RWPE2 (cell line): ENCODE measurements at regions not wholly inside any gene's neighbourhood (a gene's known extent, or its start where the extent isn't known, plus 50 kb on each side); places are given as distances from the start of the nearest gene placed in this dataset.

Experiments
- ATAC-seq: fragments of 200-7000 bp; cut with Tn5 transposase; 3 replicates; pipeline ENCODE4 v1.9.1; 2021; ENCODE audit warnings: low read depth
- DNase-seq: peaks from one replicate; pipeline ENCODE4 v3.0.0-alpha.2; 2020; ENCODE audit warnings: low spot score
- H3K27ac ChIP-seq: fragments of 450-650 bp; 2 replicates; pipeline ENCODE4 v1.5.1; 2017; ENCODE audit warnings: mild to moderate bottlenecking; ENCODE audit not compliant: poor library complexity, severe bottlenecking
- H3K27me3 ChIP-seq: fragments of 250-450 bp; sonication (Bioruptor Pico); 2 replicates; pipeline ENCODE4 v1.5.1; 2021; ENCODE audit warnings: mild to moderate bottlenecking, moderate library complexity; ENCODE audit not compliant: insufficient read depth, poor library complexity, severe bottlenecking
- H3K36me3 ChIP-seq: fragments of 250-450 bp; sonication (Bioruptor Pico); 2 replicates; pipeline ENCODE4 v1.5.1; 2020; ENCODE audit warnings: low read depth, mild to moderate bottlenecking, moderate library complexity
- H3K4me1 ChIP-seq: fragments of 250-450 bp; sonication (Bioruptor Pico); 2 replicates; pipeline ENCODE4 v1.5.1; 2021; ENCODE audit warnings: mild to moderate bottlenecking, moderate library complexity; ENCODE audit not compliant: insufficient read depth, poor library complexity, severe bottlenecking
- H3K4me3 ChIP-seq: fragments of 250-450 bp; sonication (Bioruptor Pico); 2 replicates; pipeline ENCODE4 v1.5.1; 2021; ENCODE audit warnings: mild to moderate bottlenecking, moderate library complexity; ENCODE audit not compliant: severe bottlenecking
- H3K9me3 ChIP-seq: fragments of 250-450 bp; sonication (Bioruptor Pico); 2 replicates; pipeline ENCODE4 v1.5.1; 2021; ENCODE audit warnings: mild to moderate bottlenecking, moderate library complexity; ENCODE audit not compliant: severe bottlenecking
- CTCF ChIP-seq: fragments of 450-650 bp; IDR thresholded peaks from one replicate; pipeline ENCODE4 v1.5.1; 2017; ENCODE audit warnings: mild to moderate bottlenecking, moderate library complexity; ENCODE audit not compliant: poor library complexity, severe bottlenecking

- no peak overlapping the region for H3K4me3 ChIP-seq
- H3K36me3 ChIP-seq, result no peaks in the 10 kb centered on the region
- TF ChIP-seq CTCF, result no peak
- no peaks in the 10 kb centered on the region for H3K9me3 ChIP-seq
- H3K27ac ChIP-seq, result no peak overlapping the region
- H3K27me3 ChIP-seq, result no peaks in the 10 kb centered on the region
- no peaks in the 10 kb centered on the region for H3K4me1 ChIP-seq
- ATAC-seq, result no peak
- DNase-seq, result no peak
Observed at GRCh38 chr13:31503626-31504025, 235.7 kb upstream of the RXFP2 start.

GRCh38 chr13:31504918-31505317 lies 234.4 kb upstream of the RXFP2 start:
- Histone ChIP-seq H3K4me3 (no peak overlapping the region), H3K36me3 (no peaks in the 10 kb centered on the region), H3K4me1 (no peaks in the 10 kb centered on the region), H3K27me3 (no peaks in the 10 kb centered on the region), H3K9me3 (no peaks in the 10 kb centered on the region), H3K27ac (no peak overlapping the region)
- DNase-seq (no peak), ATAC-seq (no peak)
- TF ChIP-seq CTCF, result no peak

- TF ChIP-seq CTCF, result no peak
- no peak for DNase-seq
- Histone ChIP-seq H3K4me1 (no peaks in the 10 kb centered on the region), H3K36me3 (no peaks in the 10 kb centered on the region), H3K27ac (no peak overlapping the region), H3K9me3 (no peaks in the 10 kb centered on the region), H3K27me3 (peaks cover 18% of the 10 kb centered on the region), H3K4me3 (no peak overlapping the region)
- ATAC-seq, result no peak
Observed at GRCh38 chr13:31512331-31512730, 227.0 kb upstream of the RXFP2 start.

GRCh38 chr13:31514932-31515331 lies 224.4 kb upstream of the RXFP2 start:
- no peaks in the 10 kb centered on the region for H3K4me1 ChIP-seq
- H3K9me3 ChIP-seq, result no peaks in the 10 kb centered on the region
- DNase-seq, result no peak
- no peak overlapping the region for H3K4me3 ChIP-seq
- no peak for ATAC-seq
- H3K27ac ChIP-seq, result no peak overlapping the region
- H3K36me3 ChIP-seq, result no peaks in the 10 kb centered on the region
- peaks cover 18% of the 10 kb centered on the region for H3K27me3 ChIP-seq
- TF ChIP-seq CTCF, result no peak

- Histone ChIP-seq H3K9me3 (no peaks in the 10 kb centered on the region), H3K27ac (no peak overlapping the region), H3K4me3 (no peak overlapping the region), H3K27me3 (peaks cover 18% of the 10 kb centered on the region), H3K36me3 (no peaks in the 10 kb centered on the region), H3K4me1 (no peaks in the 10 kb centered on the region)
- no peak for ATAC-seq
- TF ChIP-seq CTCF, result no peak
- no peak for DNase-seq
Observed at GRCh38 chr13:31515427-31515826, 223.9 kb upstream of the RXFP2 start.
